Type B pancreatic cell (in vitro differentiated cells): ENCODE measurements at regions not wholly inside any gene's neighbourhood (a gene's known extent, or its start where the extent isn't known, plus 50 kb on each side); places are given as distances from the start of the nearest gene placed in this dataset.
"Not testable (repeated sequence)": the region's sequence is repeated elsewhere in the genome, so short reads cannot be mapped to it uniquely, and the experiment has no call there.

Source experiments
- DNase-seq: peaks from one replicate; pipeline ENCODE4 v3.0.0; 2021; ENCODE audit warnings: mixed read lengths; ENCODE audit not compliant: unreplicated experiment; ENCODE audit errors: extremely low spot score
- H3K27ac Mint-ChIP-seq: 2 replicates; pipeline ENCODE4 v1.8.0; 2021; ENCODE audit warnings: mild to moderate bottlenecking, mixed read lengths
- H3K27me3 Mint-ChIP-seq: 2 replicates; pipeline ENCODE4 v1.8.0; 2021; ENCODE audit warnings: mixed read lengths
- H3K36me3 Mint-ChIP-seq: 2 replicates; pipeline ENCODE4 v1.8.0; 2021; ENCODE audit warnings: mixed read lengths
- H3K4me1 Mint-ChIP-seq: one replicate; pipeline ENCODE4 v1.8.0; 2021; ENCODE audit warnings: mixed read lengths; ENCODE audit not compliant: unreplicated experiment
- H3K4me3 Mint-ChIP-seq: 2 replicates; pipeline ENCODE4 v1.8.0; 2021; ENCODE audit warnings: mild to moderate bottlenecking, mixed read lengths
- H3K9me3 Mint-ChIP-seq: 2 replicates; pipeline ENCODE4 v1.8.0; 2021; ENCODE audit warnings: mixed read lengths
- TF ChIP-seq, protein P1 (sequence below): fragments of 200-600 bp; sonication (generic); conservative IDR thresholded peaks from 2 replicates; pipeline ENCODE4 v1.5.0; 2021; ENCODE audit warnings: antibody characterized with exemption, mild to moderate bottlenecking

DNA sequence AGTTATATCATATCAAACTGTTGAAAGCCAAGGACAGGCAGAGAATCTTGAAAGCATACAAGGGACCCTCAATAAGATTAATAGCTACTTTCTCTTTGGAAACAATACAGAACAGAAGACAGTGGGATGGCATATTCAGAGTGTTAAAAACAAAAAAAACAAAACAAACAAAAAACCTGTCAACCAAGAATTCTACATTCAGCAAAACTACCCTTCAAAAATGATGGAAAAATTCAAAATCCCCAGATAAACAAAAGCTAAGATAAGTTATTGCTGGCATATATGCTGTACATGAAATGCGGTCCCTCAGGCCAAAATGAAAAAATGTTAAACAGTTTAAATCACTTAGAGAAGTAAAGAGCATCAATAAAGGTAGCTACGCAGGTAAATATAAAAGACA, 425.1 kb downstream of the ACTL7B start:
- H3K4me3 Mint-ChIP-seq = no peak overlapping the region
- no peaks in the 10 kb centered on the region for H3K27me3 Mint-ChIP-seq

DNA sequence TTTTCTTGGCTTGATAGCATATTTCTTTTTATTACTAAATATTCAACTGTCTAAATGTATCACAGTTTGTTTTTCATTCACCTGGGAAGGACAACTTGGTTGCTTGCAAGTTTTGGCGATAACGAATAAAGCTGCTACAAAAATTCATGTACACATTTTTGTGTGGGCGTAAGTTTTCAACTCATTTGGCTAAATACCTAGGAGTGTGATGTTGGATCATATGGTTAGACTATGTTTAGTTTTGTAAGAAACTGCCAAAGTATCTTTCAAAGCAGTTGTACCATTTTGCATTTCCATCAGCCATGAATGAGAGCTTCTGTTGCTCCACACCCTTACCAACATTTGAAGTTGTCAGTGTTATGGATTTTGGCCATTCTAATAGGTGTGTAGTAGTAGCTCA, 428.0 kb downstream of the ACTL7B start:
- H3K27ac Mint-ChIP-seq = no peak overlapping the region
- no peaks in the 10 kb centered on the region for H3K36me3 Mint-ChIP-seq
- H3K9me3 Mint-ChIP-seq = peaks cover 9% of the 10 kb centered on the region
- TF ChIP-seq, protein P1, sequence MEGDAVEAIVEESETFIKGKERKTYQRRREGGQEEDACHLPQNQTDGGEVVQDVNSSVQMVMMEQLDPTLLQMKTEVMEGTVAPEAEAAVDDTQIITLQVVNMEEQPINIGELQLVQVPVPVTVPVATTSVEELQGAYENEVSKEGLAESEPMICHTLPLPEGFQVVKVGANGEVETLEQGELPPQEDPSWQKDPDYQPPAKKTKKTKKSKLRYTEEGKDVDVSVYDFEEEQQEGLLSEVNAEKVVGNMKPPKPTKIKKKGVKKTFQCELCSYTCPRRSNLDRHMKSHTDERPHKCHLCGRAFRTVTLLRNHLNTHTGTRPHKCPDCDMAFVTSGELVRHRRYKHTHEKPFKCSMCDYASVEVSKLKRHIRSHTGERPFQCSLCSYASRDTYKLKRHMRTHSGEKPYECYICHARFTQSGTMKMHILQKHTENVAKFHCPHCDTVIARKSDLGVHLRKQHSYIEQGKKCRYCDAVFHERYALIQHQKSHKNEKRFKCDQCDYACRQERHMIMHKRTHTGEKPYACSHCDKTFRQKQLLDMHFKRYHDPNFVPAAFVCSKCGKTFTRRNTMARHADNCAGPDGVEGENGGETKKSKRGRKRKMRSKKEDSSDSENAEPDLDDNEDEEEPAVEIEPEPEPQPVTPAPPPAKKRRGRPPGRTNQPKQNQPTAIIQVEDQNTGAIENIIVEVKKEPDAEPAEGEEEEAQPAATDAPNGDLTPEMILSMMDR = no peak
- DNase-seq = no peak
- H3K4me1 Mint-ChIP-seq = no peaks in the 10 kb centered on the region
- H3K4me3 Mint-ChIP-seq = no peak overlapping the region
- H3K27me3 Mint-ChIP-seq = no peaks in the 10 kb centered on the region

More for the DNA sequence above, 425.1 kb downstream of the ACTL7B start:
- TF ChIP-seq, protein P1 = no peak
- DNase-seq = no peak
- no peaks in the 10 kb centered on the region for H3K36me3 Mint-ChIP-seq
- no peak overlapping the region for H3K27ac Mint-ChIP-seq
- H3K9me3 Mint-ChIP-seq = peaks cover 9% of the 10 kb centered on the region
- no peaks in the 10 kb centered on the region for H3K4me1 Mint-ChIP-seq

DNA sequence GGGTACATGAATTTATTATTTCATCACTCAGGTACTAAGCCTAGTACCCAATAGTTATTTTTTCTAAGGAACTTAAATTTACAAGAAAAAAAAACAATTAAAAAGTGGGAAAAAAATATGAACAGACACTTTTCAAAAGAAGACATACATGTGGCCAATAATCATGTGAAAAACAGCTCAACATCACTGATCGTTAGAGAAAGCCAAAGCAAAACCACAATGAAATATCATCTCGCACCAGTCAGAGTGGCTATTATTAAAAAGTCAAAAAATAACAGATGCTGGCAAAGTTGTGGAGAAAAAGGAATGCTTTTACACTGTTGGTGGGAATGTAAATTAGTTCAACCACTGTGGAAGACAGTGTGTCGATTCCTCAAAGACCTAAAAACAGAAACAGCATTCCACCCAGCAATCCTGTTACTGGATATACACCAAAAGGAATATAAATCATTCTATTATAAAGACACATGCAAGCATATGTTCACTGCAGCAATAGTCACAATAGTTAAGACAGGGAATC, 429.3 kb downstream of the ACTL7B start:
- H3K36me3 Mint-ChIP-seq, H3K4me3 Mint-ChIP-seq, H3K4me1 Mint-ChIP-seq, H3K27me3 Mint-ChIP-seq, DNase-seq, H3K27ac Mint-ChIP-seq, H3K9me3 Mint-ChIP-seq: not testable (repeated sequence)

DNA sequence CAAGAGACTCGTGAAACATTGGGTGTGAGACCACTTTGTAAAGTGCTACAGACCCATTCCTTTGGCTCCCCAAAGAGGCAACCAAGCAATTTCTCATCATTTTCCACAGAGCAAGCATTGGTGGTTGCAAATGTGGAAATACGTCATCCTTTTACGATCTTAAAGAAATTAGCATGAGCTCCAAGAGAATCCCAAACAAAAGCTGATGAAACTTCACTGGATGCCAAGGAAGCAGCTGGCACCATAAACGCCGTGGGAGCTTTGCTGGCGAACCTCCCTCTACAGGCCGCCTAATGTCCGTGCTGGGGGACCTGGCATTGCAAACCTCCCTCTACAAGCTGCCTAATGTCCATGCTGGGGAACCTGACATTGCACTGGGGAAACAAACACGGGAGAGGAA, 432.4 kb downstream of the ACTL7B start:
- no peak overlapping the region for H3K4me3 Mint-ChIP-seq
- H3K9me3 Mint-ChIP-seq = no peaks in the 10 kb centered on the region
- H3K27me3 Mint-ChIP-seq = no peaks in the 10 kb centered on the region
- TF ChIP-seq, protein P1 = no peak
- DNase-seq = no peak
- no peak overlapping the region for H3K27ac Mint-ChIP-seq
- no peaks in the 10 kb centered on the region for H3K36me3 Mint-ChIP-seq
- H3K4me1 Mint-ChIP-seq = no peaks in the 10 kb centered on the region

DNA sequence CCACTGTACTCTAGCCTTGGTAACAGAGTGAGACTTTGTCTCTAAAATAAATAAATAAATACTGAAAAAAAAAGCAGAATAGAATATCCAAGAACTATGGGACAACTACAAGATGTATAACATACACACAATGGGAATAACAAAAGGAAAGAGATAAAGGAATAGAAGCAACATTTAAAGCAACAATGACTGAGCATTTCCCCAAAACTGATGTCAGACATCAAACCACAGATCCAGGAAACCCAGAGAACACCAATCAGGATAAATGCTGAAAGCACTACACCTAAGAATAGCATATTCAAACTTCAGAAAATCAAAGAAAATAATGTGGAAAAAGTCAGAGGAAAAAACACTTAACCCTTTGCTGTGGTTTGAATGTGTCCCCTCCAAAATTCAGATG, 436.4 kb downstream of the ACTL7B start:
- no peak for DNase-seq
- no peaks in the 10 kb centered on the region for H3K9me3 Mint-ChIP-seq
- TF ChIP-seq, protein P1 = no peak
- H3K27me3 Mint-ChIP-seq = no peaks in the 10 kb centered on the region
- no peaks in the 10 kb centered on the region for H3K4me1 Mint-ChIP-seq
- no peaks in the 10 kb centered on the region for H3K36me3 Mint-ChIP-seq
- no peak overlapping the region for H3K4me3 Mint-ChIP-seq
- H3K27ac Mint-ChIP-seq = no peak overlapping the region

DNA sequence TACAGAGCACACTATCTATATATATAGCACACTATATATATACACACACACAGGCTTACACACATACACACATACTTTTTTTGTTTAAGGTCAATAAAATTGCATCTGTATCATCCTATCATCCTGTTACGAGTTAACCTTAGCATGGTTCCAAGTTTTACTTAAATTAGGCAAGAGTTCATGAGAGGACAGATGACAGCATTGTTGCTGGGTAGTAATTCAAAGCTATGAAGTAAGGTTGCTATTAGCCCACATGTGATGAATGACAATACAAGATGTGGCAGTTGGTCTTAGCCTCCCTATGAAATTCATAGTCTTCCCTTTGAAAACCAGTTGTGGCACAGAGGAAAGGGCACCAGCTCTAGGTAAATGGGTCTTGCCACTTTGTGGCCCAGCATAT, 438.1 kb downstream of the ACTL7B start:
- no peak overlapping the region for H3K27ac Mint-ChIP-seq
- H3K27me3 Mint-ChIP-seq = no peaks in the 10 kb centered on the region
- H3K9me3 Mint-ChIP-seq = no peaks in the 10 kb centered on the region
- no peaks in the 10 kb centered on the region for H3K36me3 Mint-ChIP-seq
- no peak for DNase-seq
- no peak overlapping the region for H3K4me3 Mint-ChIP-seq
- TF ChIP-seq, protein P1 = no peak
- H3K4me1 Mint-ChIP-seq = no peaks in the 10 kb centered on the region
